HepG2 (cell line): ENCODE measurements at regions not wholly inside any gene's neighbourhood (a gene's known extent, or its start where the extent isn't known, plus 50 kb on each side); places are given as distances from the start of the nearest gene placed in this dataset.

Source experiments
- BCL6 ChIP-seq: IDR thresholded peaks from 2 replicates; pipeline ENCODE4 v1.6.1; 2016; ENCODE audit warnings: missing genetic modification reagents, missing compliant biosample characterization
- FOXJ3 ChIP-seq: sonication (generic); formaldehyde crosslinking; IDR thresholded peaks from 2 replicates; pipeline ENCODE4 v1.4.0; 2020; ENCODE audit warnings: missing genetic modification reagents, mild to moderate bottlenecking, borderline replicate concordance
- GATAD2A ChIP-seq: IDR thresholded peaks from 2 replicates; pipeline ENCODE4 v1.6.1; 2016
- HHEX ChIP-seq: IDR thresholded peaks from 2 replicates; pipeline ENCODE4 v1.6.1; 2016; ENCODE audit warnings: control low read depth
- HMGXB4 ChIP-seq, 2 experiments: sonication (generic) in 1 of 2; formaldehyde crosslinking in 1 of 2; IDR thresholded peaks; 2 replicates each; pipeline versions ENCODE4 v1.4.0 to v1.6.1; 2018 to 2020; ENCODE audit warnings: missing genetic modification reagents in 2 of 2, borderline replicate concordance in 1 of 2, low read depth in 1 of 2, mild to moderate bottlenecking in 1 of 2, missing biosample characterization in 1 of 2
- KAT2B ChIP-seq: fragments of 150-350 bp; IDR thresholded peaks from 2 replicates; pipeline ENCODE4 v1.6.1; 2014; ENCODE audit warnings: low read depth, low read length, borderline replicate concordance
- KAT7 ChIP-seq: IDR thresholded peaks from 2 replicates; pipeline ENCODE4 v1.6.1; 2018; ENCODE audit warnings: borderline replicate concordance, missing compliant biosample characterization
- KDM6A ChIP-seq: IDR thresholded peaks from 2 replicates; pipeline ENCODE4 v1.6.1; 2016; ENCODE audit warnings: low read depth
- NFE2L1 ChIP-seq: sonication (generic); formaldehyde crosslinking; IDR thresholded peaks from 2 replicates; pipeline ENCODE4 v1.4.0; 2020; ENCODE audit warnings: missing genetic modification reagents, mild to moderate bottlenecking, borderline replicate concordance
- NFE2L2 ChIP-seq: fragments of 150-350 bp; IDR thresholded peaks from 2 replicates; pipeline ENCODE4 v1.6.1; 2014; ENCODE audit warnings: low read length
- NPAS2 ChIP-seq: sonication (generic); formaldehyde crosslinking; IDR thresholded peaks from 2 replicates; pipeline ENCODE4 v1.8.0; 2022; ENCODE audit warnings: mild to moderate bottlenecking, missing genetic modification reagents, borderline replicate concordance
- RAD51 ChIP-seq: fragments of 450-650 bp; IDR thresholded peaks from 2 replicates; pipeline ENCODE4 v1.6.1; 2016; ENCODE audit warnings: borderline replicate concordance
- TFDP1 ChIP-seq: IDR thresholded peaks from 2 replicates; pipeline ENCODE4 v1.6.1; 2016; ENCODE audit warnings: missing compliant biosample characterization, missing genetic modification reagents, borderline replicate concordance
- ZBTB20 ChIP-seq: sonication (generic); formaldehyde crosslinking; IDR thresholded peaks from 2 replicates; pipeline ENCODE4 v1.8.1; 2023; ENCODE audit warnings: missing genetic modification reagents, low read depth, mild to moderate bottlenecking, borderline replicate concordance
- ZBTB38 ChIP-seq: sonication (generic); formaldehyde crosslinking; IDR thresholded peaks from 2 replicates; pipeline ENCODE4 v1.5.1; 2020; ENCODE audit warnings: mild to moderate bottlenecking, missing genetic modification reagents
- ZBTB4 ChIP-seq: sonication (generic); formaldehyde crosslinking; IDR thresholded peaks from 2 replicates; pipeline ENCODE4 v1.4.0; 2020; ENCODE audit warnings: missing genetic modification reagents, mild to moderate bottlenecking, borderline replicate concordance
- ZEB1 ChIP-seq: IDR thresholded peaks from 2 replicates; pipeline ENCODE4 v1.6.1; 2012; ENCODE audit warnings: mild to moderate bottlenecking, low read depth, inconsistent platforms; ENCODE audit not compliant: insufficient replicate concordance
- ZNF567 ChIP-seq: sonication (generic); formaldehyde crosslinking; IDR thresholded peaks from 2 replicates; pipeline ENCODE4 v1.8.1; 2023; ENCODE audit warnings: mild to moderate bottlenecking, missing genetic modification reagents, borderline replicate concordance
- ZSCAN30 ChIP-seq: sonication (generic); formaldehyde crosslinking; IDR thresholded peaks from 2 replicates; pipeline ENCODE4 v1.5.0; 2020; ENCODE audit warnings: mild to moderate bottlenecking, missing genetic modification reagents
- TF ChIP-seq, protein P1 (sequence below): IDR thresholded peaks from 2 replicates; pipeline ENCODE4 v1.6.1; 2016; ENCODE audit warnings: low read depth, control low read depth

DNA sequence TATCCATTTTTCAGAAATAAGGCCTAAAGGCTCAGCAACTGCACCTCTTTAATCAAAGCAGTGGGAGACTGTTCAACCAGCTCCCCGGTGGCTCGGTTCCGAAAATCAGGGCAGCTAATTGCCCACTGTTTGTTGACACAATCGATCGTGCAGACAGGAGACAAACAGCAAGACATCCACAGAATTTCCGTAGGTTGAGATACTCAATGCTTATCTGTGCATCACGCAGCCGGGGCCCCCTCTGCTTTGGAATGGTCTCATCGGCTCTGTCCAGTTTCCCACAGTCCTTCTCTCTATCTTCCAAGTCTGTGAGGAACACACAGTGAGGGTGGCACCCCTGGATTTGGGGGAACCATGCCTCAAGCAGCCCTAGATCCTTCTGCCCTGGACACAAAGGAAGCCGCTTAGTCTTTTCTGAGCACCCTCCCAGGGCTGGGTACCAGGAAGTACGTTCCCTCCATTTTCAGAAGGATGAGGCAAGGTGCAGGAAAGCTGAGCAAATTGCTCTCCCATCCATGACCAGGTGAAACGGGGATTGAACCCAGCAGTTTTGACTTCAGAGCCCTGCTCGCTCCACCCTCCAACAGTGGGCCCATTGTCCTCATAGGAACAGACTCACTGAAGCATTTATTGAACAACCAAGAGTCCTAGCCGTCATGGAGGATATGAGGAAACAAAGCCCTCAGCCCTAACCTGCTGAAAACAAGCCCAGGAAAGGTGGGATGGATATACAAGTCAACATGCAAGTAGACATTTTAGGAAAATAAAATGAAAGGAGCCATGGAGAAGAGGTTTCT is 70.7 kb downstream of the C16orf95 start (continued):
- TF ChIP-seq FOXJ3, result peak; percentile 94
- peak; percentile 31 for TF ChIP-seq ZEB1
- TF ChIP-seq ZNF567 (CRISPR knock-in tag), result 0 out of 2 replicates have a peak, but pooled peaks have one; percentile 63
- peak; percentile 58; the same call in 1 of the 2 replicates for TF ChIP-seq ZBTB20
- no peak for TF ChIP-seq ZSCAN30 (CRISPR knock-in tag)
- peak; percentile 59; the same call in 1 of the 2 replicates for TF ChIP-seq HHEX (CRISPR knock-in tag)
- TF ChIP-seq BCL6 (CRISPR knock-in tag), result peak; percentile 79
- peak; percentile 26; the same call in 1 of the 2 replicates for TF ChIP-seq TFDP1 (CRISPR knock-in tag)
- TF ChIP-seq RAD51, result no peak
- no peak for TF ChIP-seq HMGXB4 (CRISPR knock-in tag; IDR thresholded peaks at IDR 0.05; ENCODE audit: borderline replicate concordance in 1 of 2, low read depth in 1 of 2)
- no peak; the same call in 1 of the 2 replicates for TF ChIP-seq ZBTB4 (CRISPR knock-in tag)
- no peak for TF ChIP-seq KAT7 (CRISPR knock-in tag)
- TF ChIP-seq KAT2B, result peak; percentile 72; the same call in 1 of the 2 replicates
- TF ChIP-seq NPAS2 (CRISPR knock-in tag), result no peak
- TF ChIP-seq, protein P1, sequence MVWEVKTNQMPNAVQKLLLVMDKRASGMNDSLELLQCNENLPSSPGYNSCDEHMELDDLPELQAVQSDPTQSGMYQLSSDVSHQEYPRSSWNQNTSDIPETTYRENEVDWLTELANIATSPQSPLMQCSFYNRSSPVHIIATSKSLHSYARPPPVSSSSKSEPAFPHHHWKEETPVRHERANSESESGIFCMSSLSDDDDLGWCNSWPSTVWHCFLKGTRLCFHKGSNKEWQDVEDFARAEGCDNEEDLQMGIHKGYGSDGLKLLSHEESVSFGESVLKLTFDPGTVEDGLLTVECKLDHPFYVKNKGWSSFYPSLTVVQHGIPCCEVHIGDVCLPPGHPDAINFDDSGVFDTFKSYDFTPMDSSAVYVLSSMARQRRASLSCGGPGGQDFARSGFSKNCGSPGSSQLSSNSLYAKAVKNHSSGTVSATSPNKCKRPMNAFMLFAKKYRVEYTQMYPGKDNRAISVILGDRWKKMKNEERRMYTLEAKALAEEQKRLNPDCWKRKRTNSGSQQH (CRISPR knock-in tag), result no peak
- TF ChIP-seq KDM6A (CRISPR knock-in tag), result 0 out of 2 replicates have a peak, but pooled peaks have one; percentile 21
- TF ChIP-seq GATAD2A (CRISPR knock-in tag), result peak; percentile 91
- TF ChIP-seq NFE2L1 (CRISPR knock-in tag), result no peak
- no peak for TF ChIP-seq NFE2L2
- TF ChIP-seq ZBTB38 (CRISPR knock-in tag), result peak; percentile 73; the same call in 1 of the 2 replicates
